PC-9 (cell line): ENCODE measurements at regions not wholly inside any gene's neighbourhood (a gene's known extent, or its start where the extent isn't known, plus 50 kb on each side); places are given as distances from the start of the nearest gene placed in this dataset.

Experiments
- BruUV-seq: library from RNA; stranded (reverse); fragments of 400-500 nt; replicated peaks from 2 replicates; lab custom pipeline; 2021; lab: Mats Ljungman, UMichigan
- CTCF ChIA-PET: fragments of 300-600 bp; sonication (Branson Sonifier 250); formaldehyde crosslinking; loops from one replicate; lab custom pipeline; 2022; ENCODE audit warnings: antibody characterized with exemption; lab: Charles Lee
- POLR2A ChIA-PET: fragments of 300-600 bp; sonication (Branson Sonifier 250); formaldehyde crosslinking; loops from one replicate; lab custom pipeline; 2022; ENCODE audit warnings: antibody characterized with exemption; ENCODE audit not compliant: unreplicated experiment; lab: Charles Lee
- DNase-seq, 2 experiments: peaks; one replicate each; pipeline versions ENCODE4 v3.0.0 to v3.0.0-alpha.2; 2015 to 2022; ENCODE audit warnings: mixed read lengths in 1 of 2
- H2AFZ ChIP-seq: fragments of 200-600 bp; sonication (generic); 2 replicates; pipeline ENCODE4 v1.8.1; 2017; ENCODE audit warnings: antibody characterized with exemption
- H3F3A ChIP-seq: fragments of 200-600 bp; sonication (generic); 2 replicates; pipeline ENCODE4 v1.8.1; 2017; ENCODE audit warnings: antibody characterized with exemption, mild to moderate bottlenecking, low read depth; ENCODE audit not compliant: insufficient read depth
- H3K27ac ChIP-seq: fragments of 200-600 bp; sonication (generic); 2 replicates; pipeline ENCODE4 v1.6.1; 2016; ENCODE audit warnings: mixed run types
- H3K27me3 ChIP-seq: fragments of 200-600 bp; sonication (generic); 2 replicates; pipeline ENCODE4 v1.6.1; 2016; ENCODE audit warnings: low read depth, mixed run types; ENCODE audit not compliant: insufficient read depth
- H3K36me3 ChIP-seq: fragments of 200-600 bp; sonication (generic); 2 replicates; pipeline ENCODE4 v1.6.1; 2016; ENCODE audit warnings: low read depth, mixed run types
- H3K4me1 ChIP-seq: fragments of 200-600 bp; sonication (generic); replicated peaks from 2 replicates; pipeline ENCODE4 v1.6.1; 2016; ENCODE audit warnings: mixed run types; ENCODE audit not compliant: insufficient read depth
- H3K4me2 ChIP-seq: fragments of 200-600 bp; sonication (generic); 2 replicates; pipeline ENCODE4 v1.6.1; 2017; ENCODE audit warnings: mixed run types
- H3K4me3 ChIP-seq: fragments of 200-600 bp; sonication (generic); 2 replicates; pipeline ENCODE4 v1.6.1; 2016; ENCODE audit warnings: mixed run types
- H3K79me2 ChIP-seq: fragments of 200-600 bp; sonication (generic); 2 replicates; pipeline ENCODE4 v1.6.1; 2017; ENCODE audit warnings: low read depth, mixed run types
- H3K9me2 ChIP-seq: fragments of 200-600 bp; sonication (generic); 2 replicates; pipeline ENCODE4 v1.8.1; 2017; ENCODE audit warnings: mild to moderate bottlenecking; ENCODE audit not compliant: insufficient read depth
- H3K9me3 ChIP-seq: fragments of 200-600 bp; sonication (generic); 2 replicates; pipeline ENCODE4 v1.8.1; 2016; ENCODE audit warnings: low read depth; ENCODE audit not compliant: insufficient read depth
- H4K20me1 ChIP-seq: fragments of 200-600 bp; sonication (generic); 2 replicates; pipeline ENCODE4 v1.8.1; 2017; ENCODE audit not compliant: insufficient read depth
- EZH2 ChIP-seq: fragments of 200-600 bp; sonication (generic); IDR thresholded peaks from 2 replicates; pipeline ENCODE4 v1.8.0; 2017; ENCODE audit warnings: antibody characterized with exemption, low read depth
- intact Hi-C: fragments of 100-400 bp; cut with micrococcal nuclease; formaldehyde crosslinking; loops from one replicate; pipeline ENCODE4 v1.10.0; 2022; ENCODE audit not compliant: unreplicated experiment
- TF ChIP-seq, protein P1 (sequence below): fragments of 200-600 bp; sonication (generic); conservative IDR thresholded peaks from 2 replicates; pipeline ENCODE4 v1.6.1; 2017; ENCODE audit warnings: mixed run types, antibody characterized with exemption, mild to moderate bottlenecking, moderate library complexity

DNA sequence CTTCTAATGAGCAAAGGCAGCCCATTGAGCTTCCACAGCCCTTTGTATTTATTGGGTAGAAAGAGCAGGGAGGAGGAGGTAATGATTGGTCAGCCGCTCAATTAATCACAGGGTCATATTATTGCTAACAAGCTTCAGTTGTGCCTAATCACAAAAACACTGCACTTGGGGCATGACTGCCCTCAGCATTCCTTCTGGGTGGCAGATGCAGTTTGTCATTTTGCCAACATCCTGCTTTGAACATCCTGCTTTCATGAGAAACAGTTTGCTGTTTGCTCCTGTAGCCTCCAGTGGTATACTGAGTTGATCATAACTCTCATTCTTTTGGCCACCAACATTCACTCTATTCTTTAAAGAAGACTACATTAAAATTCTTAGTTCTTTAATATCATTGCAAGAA lies 462.9 kb upstream of the MIS18BP1 start:
- H3K4me2 ChIP-seq = no peak overlapping the region
- H2AFZ ChIP-seq = no peak overlapping the region
- BruUV-seq = no TSS peak
- ChIA-PET POLR2A (no interaction called here), CTCF (interaction anchor here (0.7 kb wide), 1 partner anchor 626 kb away, joined by 4 read pairs; no protein-coding TSS in a partner anchor)
- no peaks in the 10 kb centered on the region for H3K36me3 ChIP-seq
- intact Hi-C loops = no loop called here
- no peaks in the 10 kb centered on the region for H3F3A ChIP-seq
- H3K27ac ChIP-seq = no peak overlapping the region
- H3K27me3 ChIP-seq = no peaks in the 10 kb centered on the region
- no peaks in the 10 kb centered on the region for H3K4me1 ChIP-seq
- no peaks in the 10 kb centered on the region for H4K20me1 ChIP-seq
- H3K79me2 ChIP-seq = no peaks in the 10 kb centered on the region
- no peak for TF ChIP-seq EZH2
- TF ChIP-seq, protein P1, sequence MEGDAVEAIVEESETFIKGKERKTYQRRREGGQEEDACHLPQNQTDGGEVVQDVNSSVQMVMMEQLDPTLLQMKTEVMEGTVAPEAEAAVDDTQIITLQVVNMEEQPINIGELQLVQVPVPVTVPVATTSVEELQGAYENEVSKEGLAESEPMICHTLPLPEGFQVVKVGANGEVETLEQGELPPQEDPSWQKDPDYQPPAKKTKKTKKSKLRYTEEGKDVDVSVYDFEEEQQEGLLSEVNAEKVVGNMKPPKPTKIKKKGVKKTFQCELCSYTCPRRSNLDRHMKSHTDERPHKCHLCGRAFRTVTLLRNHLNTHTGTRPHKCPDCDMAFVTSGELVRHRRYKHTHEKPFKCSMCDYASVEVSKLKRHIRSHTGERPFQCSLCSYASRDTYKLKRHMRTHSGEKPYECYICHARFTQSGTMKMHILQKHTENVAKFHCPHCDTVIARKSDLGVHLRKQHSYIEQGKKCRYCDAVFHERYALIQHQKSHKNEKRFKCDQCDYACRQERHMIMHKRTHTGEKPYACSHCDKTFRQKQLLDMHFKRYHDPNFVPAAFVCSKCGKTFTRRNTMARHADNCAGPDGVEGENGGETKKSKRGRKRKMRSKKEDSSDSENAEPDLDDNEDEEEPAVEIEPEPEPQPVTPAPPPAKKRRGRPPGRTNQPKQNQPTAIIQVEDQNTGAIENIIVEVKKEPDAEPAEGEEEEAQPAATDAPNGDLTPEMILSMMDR = no peak
- DNase-seq = no peak
- H3K4me3 ChIP-seq = no peak overlapping the region
- no peaks in the 10 kb centered on the region for H3K9me3 ChIP-seq
- H3K9me2 ChIP-seq = no peaks in the 10 kb centered on the region

DNA sequence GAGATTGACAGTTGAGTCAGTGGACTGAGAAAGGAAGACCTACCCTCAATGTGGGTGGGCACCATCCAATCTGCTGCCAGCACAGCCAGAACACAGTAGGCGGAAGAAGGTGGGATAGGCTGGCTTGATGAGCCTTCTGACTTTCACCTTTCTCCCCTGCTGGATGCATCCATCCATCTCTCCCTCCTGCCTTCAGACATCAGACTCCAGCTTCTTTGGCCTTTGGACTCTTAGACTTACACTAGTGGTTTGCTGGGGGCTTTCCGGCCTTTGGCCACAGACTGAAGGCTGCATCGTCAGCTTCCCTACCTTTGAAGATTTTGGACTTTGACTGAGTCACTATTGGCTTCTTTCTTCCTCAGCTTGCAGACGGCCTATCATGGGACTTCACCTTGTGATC lies 456.5 kb upstream of the MIS18BP1 start:
- H3K4me2 ChIP-seq = no peak overlapping the region
- no peak for DNase-seq
- no peaks in the 10 kb centered on the region for H3K36me3 ChIP-seq
- intact Hi-C loops = no loop called here
- no peak overlapping the region for H2AFZ ChIP-seq
- no peaks in the 10 kb centered on the region for H3F3A ChIP-seq
- no peaks in the 10 kb centered on the region for H3K4me1 ChIP-seq
- no peaks in the 10 kb centered on the region for H3K79me2 ChIP-seq
- H4K20me1 ChIP-seq = no peaks in the 10 kb centered on the region
- no peaks in the 10 kb centered on the region for H3K9me3 ChIP-seq
- ChIA-PET POLR2A (no interaction called here), CTCF (no interaction called here)
- BruUV-seq = no TSS peak
- no peak overlapping the region for H3K27ac ChIP-seq
- no peak overlapping the region for H3K4me3 ChIP-seq
- TF ChIP-seq, protein P1 = no peak
- no peak for TF ChIP-seq EZH2
- no peaks in the 10 kb centered on the region for H3K27me3 ChIP-seq
- H3K9me2 ChIP-seq = no peaks in the 10 kb centered on the region

DNA sequence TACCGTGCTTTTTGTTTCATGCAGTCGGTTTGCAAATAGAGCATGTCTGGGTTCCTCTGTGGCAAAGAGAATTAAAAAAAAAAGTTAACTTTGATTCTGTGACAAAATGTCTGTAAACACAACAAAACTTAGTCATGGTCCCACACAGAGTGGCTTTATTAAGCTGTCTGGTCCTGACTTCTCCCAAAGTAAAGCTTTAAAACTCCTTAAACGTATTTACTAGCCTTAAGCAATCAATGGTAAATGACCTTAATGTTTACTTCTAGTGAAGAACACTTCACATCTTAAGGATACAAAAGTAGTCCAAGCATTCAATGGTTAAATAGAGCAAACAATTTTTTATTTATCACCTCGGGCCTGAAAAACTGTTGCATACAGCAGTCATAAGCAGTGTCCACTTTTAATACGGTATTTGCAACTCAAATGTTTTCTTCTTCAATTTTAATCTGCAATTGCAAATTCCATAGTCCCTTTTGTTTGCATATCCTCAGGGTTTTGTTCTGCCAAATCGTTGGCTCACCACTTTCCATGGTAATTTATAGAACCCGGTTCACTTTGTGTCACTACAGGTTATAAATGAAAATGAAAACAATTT lies 453.0 kb upstream of the MIS18BP1 start:
- no peak overlapping the region for H3K4me2 ChIP-seq
- no peaks in the 10 kb centered on the region for H4K20me1 ChIP-seq
- no peaks in the 10 kb centered on the region for H3K9me3 ChIP-seq
- no peak overlapping the region for H3K4me3 ChIP-seq
- H3K27me3 ChIP-seq = no peaks in the 10 kb centered on the region
- no peaks in the 10 kb centered on the region for H3F3A ChIP-seq
- no peaks in the 10 kb centered on the region for H3K9me2 ChIP-seq
- no peaks in the 10 kb centered on the region for H3K36me3 ChIP-seq
- no peak for DNase-seq
- ChIA-PET POLR2A (no interaction called here), CTCF (no interaction called here)
- no peaks in the 10 kb centered on the region for H3K79me2 ChIP-seq
- H3K4me1 ChIP-seq = no peaks in the 10 kb centered on the region
- BruUV-seq = no TSS peak
- intact Hi-C loops = no loop called here
- H2AFZ ChIP-seq = no peak overlapping the region
- no peak overlapping the region for H3K27ac ChIP-seq
- no peak for TF ChIP-seq EZH2
- TF ChIP-seq, protein P1 = no peak
